Kidney (tissue), 13 donors: ENCODE measurements at regions not wholly inside any gene's neighbourhood (a gene's known extent, or its start where the extent isn't known, plus 50 kb on each side); places are given as distances from the start of the nearest gene placed in this dataset.

Source experiments
- DNase-seq, 5 donors: peaks; one replicate each; pipeline ENCODE4 v3.0.0-alpha.2; 2013 to 2020
- FAIRE-seq: peaks from 2 replicates; lab custom pipeline; 2012; peaks lifted over from hg19 to GRCh38; lab: Jason Lieb, UNC
- H3K27ac ChIP-seq, 2 donors: one replicate each; pipeline ENCODE4 v1.7.0; 2013; ENCODE audit warnings: low read depth in 2 of 2, low read length in 2 of 2, inconsistent platforms in 1 of 2
- H3K27me3 ChIP-seq: one replicate; pipeline ENCODE4 v1.7.1; 2013; ENCODE audit warnings: low read length, inconsistent platforms; ENCODE audit not compliant: control insufficient read depth, insufficient read depth
- H3K36me3 ChIP-seq, 3 donors: one replicate each; pipeline versions ENCODE4 v1.7.0 to v1.7.1; 2013; ENCODE audit warnings: low read length in 3 of 3, control low read depth in 1 of 3, inconsistent platforms in 1 of 3; ENCODE audit not compliant: insufficient read depth in 3 of 3, control insufficient read depth in 2 of 3
- H3K4me1 ChIP-seq, 3 donors: one replicate each; pipeline versions ENCODE4 v1.7.0 to v1.7.1; 2013; ENCODE audit warnings: low read length in 3 of 3, inconsistent platforms in 1 of 3, low read depth in 1 of 3; ENCODE audit not compliant: control insufficient read depth in 2 of 3, insufficient read depth in 2 of 3
- H3K4me3 ChIP-seq, 3 donors: one replicate each; pipeline versions ENCODE4 v1.7.0 to v1.8.1; 2013; ENCODE audit warnings: low read length in 3 of 3, control low read depth in 1 of 3, inconsistent platforms in 1 of 3
- H3K9ac ChIP-seq, 3 donors: one replicate each; pipeline versions ENCODE4 v1.7.0 to v1.7.1; 2013; ENCODE audit warnings: low read length in 3 of 3, control low read depth in 1 of 3, inconsistent platforms in 1 of 3
- H3K9me3 ChIP-seq, 3 donors: one replicate each; pipeline versions ENCODE4 v1.7.0 to v1.7.1; 2013; ENCODE audit warnings: low read length in 3 of 3, control low read depth in 1 of 3, inconsistent platforms in 1 of 3; ENCODE audit not compliant: control insufficient read depth in 2 of 3, insufficient read depth in 1 of 3
- CTCF ChIP-seq: IDR thresholded peaks from 3 replicates; pipeline ENCODE4 v1.5.1; 2012; ENCODE audit warnings: mild to moderate bottlenecking, moderate library complexity, borderline replicate concordance; ENCODE audit not compliant: insufficient read depth; ENCODE audit errors: extremely low read depth
- intact Hi-C: fragments of 100-400 bp; cut with DNase I; formaldehyde crosslinking; loops from one replicate; pipeline ENCODE4 v1.11.1; 2022
- donor health status: control.
- donor health status: control.
- donor health status: control.
- donor health status: control.
- donor health status: control.
- donor health status: DM: yes; HTN: yes; CAD: no.
- donor health status: Normal renal cell carcinoma (clear cell type).

GRCh38 chr3:106217745-106218144 is 348.9 kb upstream of the CBLB start:
- FAIRE-seq (no peak), DNase-seq (no peak)
- Histone ChIP-seq H3K4me3 (no peak overlapping the region), H3K27me3 (no peaks in the 10 kb centered on the region), H3K9ac (no peak overlapping the region), H3K9me3 (no peaks in the 10 kb centered on the region), H3K4me1 (no peaks in the 10 kb centered on the region), H3K27ac (no peak overlapping the region), H3K36me3 (no peaks in the 10 kb centered on the region)
- TF ChIP-seq CTCF: no peak
- intact Hi-C loops: no loop called here

- no peak overlapping the region for H3K4me3 ChIP-seq
- peaks cover 0 to 4% (median 0%) of the 10 kb centered on the region in 3 donors for H3K9me3 ChIP-seq
- TF ChIP-seq CTCF: no peak
These were observed 358.3 kb upstream of the CBLB start for GRCh38 chr3:106227068-106227467.

GRCh38 chr3:106228271-106228670 is 359.5 kb upstream of the CBLB start:
- DNase-seq (no peak), FAIRE-seq (no peak)
- TF ChIP-seq CTCF: no peak
- H3K27ac ChIP-seq: no peak overlapping the region
- no peaks in the 10 kb centered on the region for H3K4me1 ChIP-seq
- no peaks in the 10 kb centered on the region for H3K9me3 ChIP-seq
- no peaks in the 10 kb centered on the region for H3K27me3 ChIP-seq
- H3K4me3 ChIP-seq: no peak overlapping the region
- intact Hi-C loops: no loop called here
- no peaks in the 10 kb centered on the region for H3K36me3 ChIP-seq
- no peak overlapping the region for H3K9ac ChIP-seq

More at GRCh38 chr3:106227068-106227467, 358.3 kb upstream of the CBLB start:
- no peaks in the 10 kb centered on the region for H3K36me3 ChIP-seq
- no peak overlapping the region for H3K9ac ChIP-seq
- FAIRE-seq: no peak
- intact Hi-C loops: no loop called here
- no peaks in the 10 kb centered on the region for H3K27me3 ChIP-seq
- no peak overlapping the region for H3K27ac ChIP-seq
- H3K4me1 ChIP-seq: no peaks in the 10 kb centered on the region
- DNase-seq: no peak
